H9 (cell line): ENCODE measurements at regions not wholly inside any gene's neighbourhood (a gene's known extent, or its start where the extent isn't known, plus 50 kb on each side); places are given as distances from the start of the nearest gene placed in this dataset.

ENCODE experiments used
- DNase-seq: peaks from one replicate; pipeline ENCODE4 v3.0.0-alpha.2; 2017
- H2AFZ ChIP-seq: one replicate; pipeline ENCODE4 v1.6.1; 2013; ENCODE audit warnings: mild to moderate bottlenecking, low read length, control low read depth, moderate library complexity
- H2AK5ac ChIP-seq: 2 replicates; pipeline ENCODE4 v1.6.1; 2013; ENCODE audit warnings: low read length, control low read depth, mixed read lengths; ENCODE audit not compliant: insufficient read length
- H2BK120ac ChIP-seq: one replicate; pipeline ENCODE4 v1.6.1; 2013; ENCODE audit warnings: low read depth, mild to moderate bottlenecking, low read length, control low read depth, inconsistent platforms; ENCODE audit not compliant: poor library complexity, severe bottlenecking
- H2BK12ac ChIP-seq: 2 replicates; pipeline ENCODE4 v1.6.1; 2013; ENCODE audit warnings: low read length, control low read depth, mixed read lengths, low read depth; ENCODE audit not compliant: insufficient read length
- H2BK15ac ChIP-seq: 2 replicates; pipeline ENCODE4 v1.6.1; 2013; ENCODE audit warnings: low read depth, low read length, control low read depth
- H2BK20ac ChIP-seq: one replicate; pipeline ENCODE4 v1.6.1; 2013; ENCODE audit warnings: low read depth, mild to moderate bottlenecking, low read length, control low read depth, inconsistent platforms; ENCODE audit not compliant: poor library complexity, severe bottlenecking
- H2BK5ac ChIP-seq: 2 replicates; pipeline ENCODE4 v1.6.1; 2013; ENCODE audit warnings: low read length, control low read depth, mixed read lengths; ENCODE audit not compliant: insufficient read length
- H3K14ac ChIP-seq: 2 replicates; pipeline ENCODE4 v1.6.1; 2013; ENCODE audit warnings: low read length, control low read depth; ENCODE audit not compliant: insufficient read depth
- H3K18ac ChIP-seq: 2 replicates; pipeline ENCODE4 v1.6.1; 2013; ENCODE audit warnings: low read depth, mild to moderate bottlenecking, mixed read lengths, low read length, control low read depth; ENCODE audit not compliant: insufficient read length
- H3K23ac ChIP-seq: 2 replicates; pipeline ENCODE4 v1.6.1; 2013; ENCODE audit warnings: low read length, control low read depth, mixed read lengths, low read depth; ENCODE audit not compliant: insufficient read length
- H3K23me2 ChIP-seq: 2 replicates; pipeline ENCODE4 v1.6.1; 2013; ENCODE audit warnings: low read depth, mild to moderate bottlenecking, mixed read lengths, low read length, control low read depth; ENCODE audit not compliant: insufficient read length, poor library complexity, severe bottlenecking
- H3K27ac ChIP-seq: 2 replicates; pipeline ENCODE4 v1.5.1; 2013; ENCODE audit warnings: low read length, control low read depth, mixed read lengths, low read depth; ENCODE audit not compliant: insufficient read length
- H3K27me3 ChIP-seq: 2 replicates; pipeline ENCODE4 v1.6.1; 2013; ENCODE audit warnings: low read length, control low read depth, inconsistent platforms; ENCODE audit not compliant: insufficient read depth
- H3K4ac ChIP-seq: 2 replicates; pipeline ENCODE4 v1.6.1; 2013; ENCODE audit warnings: low read depth, mild to moderate bottlenecking, control low read depth, inconsistent platforms, low read length, moderate library complexity
- H3K4me1 ChIP-seq: 2 replicates; pipeline ENCODE4 v1.6.1; 2013; ENCODE audit warnings: low read length, control low read depth, inconsistent platforms; ENCODE audit not compliant: insufficient read depth
- H3K4me2 ChIP-seq: 2 replicates; pipeline ENCODE4 v1.6.1; 2013; ENCODE audit warnings: low read length, control low read depth, mixed read lengths; ENCODE audit not compliant: insufficient read length, insufficient read depth
- H3K56ac ChIP-seq: 2 replicates; pipeline ENCODE4 v1.6.1; 2013; ENCODE audit warnings: low read depth, mild to moderate bottlenecking, mixed read lengths, low read length, control low read depth; ENCODE audit not compliant: insufficient read length
- H3K79me1 ChIP-seq: 2 replicates; pipeline ENCODE4 v1.6.1; 2013; ENCODE audit warnings: low read depth, mild to moderate bottlenecking, moderate library complexity, low read length, control low read depth, inconsistent platforms; ENCODE audit not compliant: insufficient read depth, poor library complexity, severe bottlenecking
- H3K79me2 ChIP-seq: 2 replicates; pipeline ENCODE4 v1.6.1; 2013; ENCODE audit warnings: low read length, control low read depth, inconsistent platforms; ENCODE audit not compliant: insufficient read depth
- H3K9ac ChIP-seq: 2 replicates; pipeline ENCODE4 v1.6.1; 2013; ENCODE audit warnings: low read length, control low read depth, mixed read lengths; ENCODE audit not compliant: insufficient read length; ENCODE audit errors: extremely low read depth
- H3K9me3 ChIP-seq: one replicate; pipeline ENCODE4 v1.6.1; 2013; ENCODE audit warnings: low read depth, low read length, inconsistent platforms; ENCODE audit not compliant: control insufficient read depth
- H3T11ph ChIP-seq: one replicate; pipeline ENCODE4 v1.6.1; 2013; ENCODE audit warnings: mild to moderate bottlenecking, low read length, control low read depth, inconsistent platforms
- H4K20me1 ChIP-seq: one replicate; pipeline ENCODE4 v1.6.1; 2013; ENCODE audit not compliant: control insufficient read depth, insufficient read length, insufficient read depth
- H4K5ac ChIP-seq: 2 replicates; pipeline ENCODE4 v1.6.1; 2013; ENCODE audit warnings: low read depth, mild to moderate bottlenecking, mixed read lengths, low read length, control low read depth; ENCODE audit not compliant: insufficient read length
- H4K8ac ChIP-seq: replicated peaks from 2 replicates; pipeline ENCODE4 v1.6.1; 2013; ENCODE audit warnings: low read length, control low read depth, mixed read lengths, low read depth; ENCODE audit not compliant: insufficient read length
- H4K91ac ChIP-seq: 2 replicates; pipeline ENCODE4 v1.6.1; 2013; ENCODE audit warnings: low read depth, mild to moderate bottlenecking, moderate library complexity, mixed read lengths, low read length, control low read depth; ENCODE audit not compliant: insufficient read length
- H3K27ac Mint-ChIP-seq, 3 experiments: 2 replicates in 2 of 3; 3 replicates in 1 of 3; pipeline ENCODE4 v1.8.0; 2020 to 2021; ENCODE audit warnings: mixed read lengths in 3 of 3, mild to moderate bottlenecking in 1 of 3, moderate library complexity in 1 of 3
- H3K27me3 Mint-ChIP-seq: 2 replicates; pipeline ENCODE4 v1.8.0; 2021; ENCODE audit warnings: low read depth, mild to moderate bottlenecking, moderate library complexity, mixed read lengths
- H3K36me3 Mint-ChIP-seq, 3 experiments: 2 replicates in 2 of 3; 3 replicates in 1 of 3; pipeline ENCODE4 v1.8.0; 2020 to 2021; ENCODE audit warnings: low read depth in 3 of 3, mixed read lengths in 3 of 3; ENCODE audit not compliant: insufficient read depth in 1 of 3
- H3K4me1 Mint-ChIP-seq, 2 experiments: 2 replicates each; pipeline ENCODE4 v1.8.0; 2020; ENCODE audit warnings: mixed read lengths in 2 of 2
- H3K4me3 Mint-ChIP-seq, 2 experiments: 2 replicates in 1 of 2; 3 replicates in 1 of 2; pipeline ENCODE4 v1.8.0; 2020 to 2021; ENCODE audit warnings: mild to moderate bottlenecking in 2 of 2, mixed read lengths in 2 of 2, moderate library complexity in 1 of 2
- H3K9me3 Mint-ChIP-seq, 2 experiments: 2 replicates in 1 of 2; 3 replicates in 1 of 2; pipeline ENCODE4 v1.8.0; 2020; ENCODE audit warnings: mild to moderate bottlenecking in 2 of 2, mixed read lengths in 2 of 2, moderate library complexity in 1 of 2
- WGBS: extraction: QIAGEN DNeasy Blood & Tissue Kit; methylation state at CpG from one replicate; pipeline ENCODE4 v1.1.7; 2013; ENCODE audit warnings: missing lambda C conversion rate, low lambda C conversion rate, mixed read lengths; ENCODE audit not compliant: insufficient read length; ENCODE audit errors: extremely low coverage; 5-methylcytosine and 5-hydroxymethylcytosine counted together
- TF ChIP-seq, protein P1 (sequence below): fragments of 200-600 bp; sonication (generic); conservative IDR thresholded peaks from 3 replicates; pipeline ENCODE4 v1.8.0; 2021; ENCODE audit warnings: antibody characterized with exemption, mild to moderate bottlenecking

DNA sequence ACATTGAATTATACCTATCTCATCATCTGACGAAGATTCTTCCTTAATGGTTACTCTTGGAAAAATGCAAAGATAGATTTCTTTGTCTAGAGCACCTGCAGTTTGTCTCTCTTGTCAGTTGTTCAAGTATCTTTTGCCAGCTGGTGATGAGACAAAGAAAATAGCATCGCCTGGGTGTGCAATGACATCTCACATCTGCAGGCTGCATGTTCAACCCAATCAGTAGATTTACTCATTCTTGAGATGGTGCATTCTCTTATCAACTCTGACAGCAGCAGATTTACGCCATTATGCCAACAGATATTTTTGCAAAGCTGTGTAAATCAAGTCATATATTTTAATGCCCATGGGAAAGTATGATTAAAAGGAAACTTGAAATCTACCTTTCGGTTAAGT, 164.6 kb upstream of the PDGFD start:
- Histone ChIP-seq H3K27me3 (no peaks in the 10 kb centered on the region), H2AK5ac (no peak overlapping the region), H3K4me2 (no peak overlapping the region), H4K5ac (no peak overlapping the region), H2BK5ac (no peak overlapping the region), H3K4me1 (no peaks in the 10 kb centered on the region; the same call in 1 of the 2 replicates), H2BK120ac (no peak overlapping the region), H2BK20ac (no peak overlapping the region), H3K14ac (no peak overlapping the region), H4K8ac (no peak overlapping the region), H3K27ac (no peak overlapping the region), H3K18ac (no peak overlapping the region), H3T11ph (no peak overlapping the region), H2AFZ (no peak overlapping the region), H3K9ac (no peak overlapping the region), H3K79me1 (no peaks in the 10 kb centered on the region), H3K23ac (no peak overlapping the region), H4K91ac (no peak overlapping the region), H4K20me1 (no peaks in the 10 kb centered on the region), H3K9me3 (no peaks in the 10 kb centered on the region), H3K79me2 (no peaks in the 10 kb centered on the region), H2BK12ac (no peak overlapping the region), H3K4ac (no peak overlapping the region), H2BK15ac (no peak overlapping the region), H3K56ac (no peak overlapping the region), H3K23me2 (no peaks in the 10 kb centered on the region)
- no CpG with 5 or more reads among the region's 4 CpGs for WGBS
- Mint-ChIP-seq H3K36me3 (no peaks in the 10 kb centered on the region), H3K27me3 (no peaks in the 10 kb centered on the region), H3K4me1 (no peaks in the 10 kb centered on the region), H3K9me3 (no peaks in the 10 kb centered on the region; a peak in 1 of 5 replicates), H3K27ac (no peak overlapping the region), H3K4me3 (no peak overlapping the region)
- no peak for DNase-seq
- TF ChIP-seq, protein P1, sequence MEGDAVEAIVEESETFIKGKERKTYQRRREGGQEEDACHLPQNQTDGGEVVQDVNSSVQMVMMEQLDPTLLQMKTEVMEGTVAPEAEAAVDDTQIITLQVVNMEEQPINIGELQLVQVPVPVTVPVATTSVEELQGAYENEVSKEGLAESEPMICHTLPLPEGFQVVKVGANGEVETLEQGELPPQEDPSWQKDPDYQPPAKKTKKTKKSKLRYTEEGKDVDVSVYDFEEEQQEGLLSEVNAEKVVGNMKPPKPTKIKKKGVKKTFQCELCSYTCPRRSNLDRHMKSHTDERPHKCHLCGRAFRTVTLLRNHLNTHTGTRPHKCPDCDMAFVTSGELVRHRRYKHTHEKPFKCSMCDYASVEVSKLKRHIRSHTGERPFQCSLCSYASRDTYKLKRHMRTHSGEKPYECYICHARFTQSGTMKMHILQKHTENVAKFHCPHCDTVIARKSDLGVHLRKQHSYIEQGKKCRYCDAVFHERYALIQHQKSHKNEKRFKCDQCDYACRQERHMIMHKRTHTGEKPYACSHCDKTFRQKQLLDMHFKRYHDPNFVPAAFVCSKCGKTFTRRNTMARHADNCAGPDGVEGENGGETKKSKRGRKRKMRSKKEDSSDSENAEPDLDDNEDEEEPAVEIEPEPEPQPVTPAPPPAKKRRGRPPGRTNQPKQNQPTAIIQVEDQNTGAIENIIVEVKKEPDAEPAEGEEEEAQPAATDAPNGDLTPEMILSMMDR, result no peak
